G401 (cell line): ENCODE measurements at regions not wholly inside any gene's neighbourhood (a gene's known extent, or its start where the extent isn't known, plus 50 kb on each side); places are given as distances from the start of the nearest gene placed in this dataset.

Source experiments
- DNase-seq: peaks from one replicate; pipeline ENCODE4 v3.0.0-alpha.2; 2015; ENCODE audit warnings: low spot score
- in situ Hi-C: cut with HindIII; loops from 2 replicates; pipeline ENCODE4 v1.10.0; 2016; ENCODE audit warnings: low sequenced_read_pairs, mixed read lengths

- in situ Hi-C loops = no loop called here
These were observed 54.2 kb upstream of the MCTP2 start for GRCh38 chr15:94177112-94177511.

GRCh38 chr15:94175420-94175819, 55.9 kb upstream of the MCTP2 start:
- no peak for DNase-seq
- in situ Hi-C loops = no loop called here

More at GRCh38 chr15:94177112-94177511, 54.2 kb upstream of the MCTP2 start:
- DNase-seq = no peak

- no peak for DNase-seq
- in situ Hi-C loops = no loop called here
These were observed 57.0 kb upstream of the MCTP2 start for GRCh38 chr15:94174399-94174802.

DNA sequence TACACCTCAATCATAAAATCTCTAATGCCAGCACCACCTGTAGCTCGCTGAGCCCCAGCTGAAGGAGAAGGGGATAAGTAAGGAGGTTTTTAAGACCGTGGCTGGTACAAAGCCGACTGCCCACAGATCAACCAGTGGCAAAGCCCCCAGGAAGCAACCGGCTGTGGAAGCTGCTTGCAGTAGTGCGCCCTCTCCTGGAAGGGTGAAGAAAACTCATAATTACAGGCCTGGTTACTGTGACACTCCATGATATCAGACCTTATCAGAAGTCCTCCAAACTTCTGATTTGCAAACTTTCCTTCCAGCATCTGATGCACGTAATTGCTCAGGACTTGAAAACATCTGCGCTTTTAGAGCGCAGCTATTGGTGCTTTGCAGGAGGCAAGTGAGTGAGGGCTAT, 63.1 kb upstream of the MCTP2 start:
- in situ Hi-C loops = no loop called here
- DNase-seq = no peak

DNA sequence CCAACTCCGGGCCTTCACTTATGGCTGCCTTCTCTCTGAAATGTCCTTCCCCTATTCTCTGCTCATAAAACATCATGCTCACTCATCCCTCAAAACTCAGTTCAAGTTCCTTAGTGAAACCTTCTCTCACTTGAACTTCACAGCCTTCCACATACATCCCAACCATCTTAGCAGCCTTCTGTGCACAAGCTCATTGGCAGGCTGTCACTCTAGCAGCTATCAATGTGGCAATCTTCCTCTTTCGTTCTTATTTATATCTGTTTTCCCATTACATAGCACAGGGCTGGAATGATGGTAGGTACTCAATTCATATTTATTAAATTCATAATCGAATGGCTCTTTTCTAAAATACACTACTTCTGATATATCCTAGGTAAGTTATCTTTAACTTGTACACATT, 66.4 kb upstream of the MCTP2 start:
- in situ Hi-C loops = no loop called here
- DNase-seq = no peak

GRCh38 chr15:94164202-94164807, 67.1 kb upstream of the MCTP2 start:
- peak; percentile 3 for DNase-seq

DNA sequence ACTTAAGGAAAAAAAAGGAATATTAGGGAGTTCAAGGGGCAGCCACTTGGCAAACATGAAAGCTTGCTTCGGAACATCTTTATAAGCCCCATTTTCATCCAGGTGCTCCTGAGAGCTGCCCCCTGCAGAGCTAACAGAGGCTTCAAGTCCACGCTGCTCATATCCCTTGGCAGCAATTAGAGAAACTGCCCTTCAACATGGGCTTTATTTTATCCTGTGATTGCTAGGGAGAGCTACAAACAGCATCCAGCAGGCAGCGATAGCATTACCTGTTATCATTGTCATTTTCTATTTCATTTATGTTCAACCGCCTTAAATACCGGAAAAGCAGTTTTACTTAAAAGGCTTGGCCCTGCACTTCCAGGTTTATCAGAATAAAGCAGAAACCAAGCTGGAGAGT, 68.4 kb upstream of the MCTP2 start:
- DNase-seq = no peak
- in situ Hi-C loops = no loop called here

More at GRCh38 chr15:94164202-94164807, 67.1 kb upstream of the MCTP2 start:
- in situ Hi-C loops = no loop called here

GRCh38 chr15:94154255-94154654, 77.1 kb upstream of the MCTP2 start:
- in situ Hi-C loops = no loop called here
- DNase-seq = no peak

- no peak for DNase-seq
- in situ Hi-C loops = no loop called here
These were observed 86.3 kb upstream of the MCTP2 start for GRCh38 chr15:94145046-94145445.

DNA sequence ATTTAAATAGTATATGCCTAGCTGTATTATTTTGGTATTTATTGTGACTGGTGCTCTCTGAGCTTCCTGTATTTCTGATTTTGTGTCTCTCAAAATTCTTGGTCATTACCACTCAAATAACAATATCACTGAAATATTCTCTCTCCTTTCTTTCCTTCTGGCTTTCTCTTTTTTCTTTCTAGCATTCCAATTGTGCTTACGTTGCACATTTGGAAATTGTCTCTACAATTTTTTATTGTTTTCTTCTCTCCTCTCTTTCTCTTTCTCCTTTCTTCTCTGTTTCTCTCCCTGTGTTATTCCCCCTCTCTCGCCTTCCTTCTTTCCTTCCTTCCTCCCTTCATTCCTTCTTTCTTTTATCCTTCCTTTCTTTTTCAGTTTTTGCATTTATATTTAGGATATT, 89.6 kb upstream of the MCTP2 start:
- no peak for DNase-seq
- in situ Hi-C loops = no loop called here

DNA sequence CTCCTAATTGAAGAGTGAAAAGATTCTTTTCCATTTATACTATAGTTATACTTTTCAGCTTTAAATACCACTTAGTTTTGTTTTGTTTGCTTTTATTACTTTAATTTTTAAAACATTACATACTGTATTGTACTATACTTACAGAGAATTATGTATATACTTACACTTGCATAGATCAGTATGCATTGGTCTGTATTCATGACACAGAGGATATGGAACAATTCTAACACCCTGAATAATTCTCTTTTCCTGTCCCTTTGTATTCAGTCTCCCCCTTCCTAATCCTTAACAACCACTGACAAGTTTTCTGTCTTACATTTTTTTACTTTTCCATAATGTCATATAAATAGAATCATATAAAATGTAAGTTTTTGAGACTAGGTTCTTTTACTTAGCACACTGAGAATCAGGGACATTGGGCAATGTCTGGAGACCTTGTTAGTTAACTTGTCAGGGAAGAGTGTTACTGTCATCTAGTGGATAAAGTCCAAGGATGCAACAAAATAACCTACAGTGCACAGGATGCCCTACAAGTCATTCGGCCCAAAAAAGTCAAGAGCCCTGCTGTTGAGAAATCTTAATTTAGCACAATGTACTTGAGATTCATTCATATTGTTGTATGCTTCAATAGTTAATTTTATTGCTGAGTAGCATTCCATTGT, 95.7 kb upstream of the MCTP2 start:
- in situ Hi-C loops = no loop called here
- no peak for DNase-seq

DNA sequence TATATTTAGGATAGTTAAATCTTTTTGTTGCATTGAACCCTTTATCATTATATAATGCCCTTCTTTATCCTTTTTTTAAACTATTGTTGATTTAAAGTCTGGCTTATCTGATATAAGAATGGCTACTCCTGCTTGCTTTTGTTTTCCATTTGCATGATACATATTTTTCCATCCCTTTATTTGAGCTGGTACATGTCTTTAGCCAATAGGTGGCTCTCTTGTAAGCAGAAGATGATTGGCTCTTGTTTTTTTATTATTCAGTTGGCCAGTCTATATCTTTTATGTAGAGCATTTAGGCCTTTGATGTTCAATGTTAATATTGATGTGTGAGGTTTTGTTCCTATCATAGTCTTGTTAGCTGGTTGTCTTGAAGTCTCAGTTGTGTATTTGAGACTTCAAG, 99.5 kb upstream of the MCTP2 start:
- in situ Hi-C loops = no loop called here

GRCh38 chr15:94130504-94130903, 100.9 kb upstream of the MCTP2 start:
- in situ Hi-C loops = no loop called here
- DNase-seq = no peak

More for the DNA sequence above, 99.5 kb upstream of the MCTP2 start:
- no peak for DNase-seq

DNA sequence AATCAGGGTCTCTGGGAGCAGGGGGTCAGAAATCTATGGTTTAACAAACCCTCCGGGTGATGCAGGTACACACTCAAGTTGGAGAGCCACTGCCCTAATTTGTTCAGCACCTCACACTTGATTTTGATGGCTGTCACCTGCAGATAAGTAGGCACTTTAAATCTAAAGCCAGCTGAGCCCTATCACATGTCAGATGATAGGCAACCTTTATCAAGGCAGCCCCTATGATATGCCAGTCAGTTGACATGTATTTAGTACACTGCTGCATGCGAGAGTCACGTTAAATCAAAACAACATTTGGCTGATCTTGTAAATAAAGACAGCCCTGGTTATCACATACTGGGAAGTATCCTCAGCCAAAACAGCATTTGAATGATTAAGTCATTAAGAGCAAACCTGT, 104.4 kb upstream of the MCTP2 start:
- in situ Hi-C loops = no loop called here
- DNase-seq = no peak

DNA sequence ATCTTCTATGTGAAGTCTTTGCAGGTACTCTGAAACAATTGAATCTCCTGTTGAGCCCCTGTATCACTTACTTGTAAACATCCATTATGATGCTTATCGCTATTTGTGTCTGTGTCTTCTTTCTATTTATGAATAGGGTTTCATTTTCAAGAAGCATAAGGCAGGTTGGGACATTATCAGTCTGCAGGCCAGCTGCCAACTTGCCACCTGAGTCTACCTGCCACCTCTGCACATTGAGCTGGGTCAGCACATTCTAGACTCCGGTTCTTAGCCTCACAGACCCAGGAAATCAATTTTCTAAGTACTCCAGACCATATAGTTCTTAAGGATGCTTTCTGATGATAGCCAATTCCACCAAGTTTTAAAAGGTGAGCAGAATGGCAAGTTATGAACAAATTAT, 105.7 kb upstream of the MCTP2 start:
- in situ Hi-C loops = no loop called here
- DNase-seq = no peak

DNA sequence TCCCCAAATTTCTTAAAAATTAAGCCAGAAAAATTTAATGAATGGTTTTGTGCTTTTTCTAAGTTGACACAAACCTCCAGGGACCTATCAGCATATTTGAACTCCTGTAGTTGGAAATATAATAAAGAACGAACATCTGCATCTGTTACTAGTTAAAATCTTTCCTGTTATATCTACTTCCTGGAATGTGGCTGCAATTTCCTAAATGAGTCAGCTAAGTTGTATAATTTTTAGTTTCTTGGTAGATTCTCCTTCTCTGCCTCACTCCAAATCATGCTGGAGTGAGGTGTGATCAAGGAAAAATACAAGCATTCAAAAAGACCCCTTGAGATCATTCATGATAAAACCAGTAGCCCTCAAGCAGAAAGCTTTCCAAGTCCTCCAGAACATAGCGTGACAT, 106.2 kb upstream of the MCTP2 start:
- no peak for DNase-seq
- in situ Hi-C loops = no loop called here

- in situ Hi-C loops = no loop called here
- DNase-seq = no peak
These were observed 108.8 kb upstream of the MCTP2 start for GRCh38 chr15:94122516-94122915.

GRCh38 chr15:94119923-94120775, 111.2 kb upstream of the MCTP2 start:
- DNase-seq = peak; percentile 64
- in situ Hi-C loops = no loop called here

DNA sequence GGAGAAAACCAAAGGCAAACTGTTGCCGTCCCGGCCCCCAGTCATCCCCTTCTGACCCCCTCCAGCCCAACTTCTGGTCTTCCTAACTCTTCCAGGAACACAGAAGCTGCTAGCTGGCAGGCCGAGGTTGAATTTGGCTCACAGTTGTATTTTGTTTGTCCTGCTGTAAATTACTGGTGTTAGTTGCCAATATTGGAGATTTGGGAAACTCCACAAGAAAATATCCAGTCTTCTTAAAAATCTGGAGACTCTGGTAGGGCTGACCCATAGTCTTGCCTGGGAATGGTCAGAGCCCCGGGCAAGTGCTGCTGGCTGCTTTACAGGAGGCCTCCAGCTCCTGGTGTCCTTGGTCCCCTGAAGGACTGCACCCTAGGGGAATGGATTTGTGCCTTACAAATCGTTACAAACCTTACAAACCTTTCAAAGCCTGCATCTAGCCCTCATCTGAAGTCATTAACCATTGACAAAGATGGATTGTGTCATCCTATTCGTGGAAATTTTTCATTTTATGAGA, 112.0 kb upstream of the MCTP2 start:
- peak; percentile 1 for DNase-seq
- in situ Hi-C loops = no loop called here

DNA sequence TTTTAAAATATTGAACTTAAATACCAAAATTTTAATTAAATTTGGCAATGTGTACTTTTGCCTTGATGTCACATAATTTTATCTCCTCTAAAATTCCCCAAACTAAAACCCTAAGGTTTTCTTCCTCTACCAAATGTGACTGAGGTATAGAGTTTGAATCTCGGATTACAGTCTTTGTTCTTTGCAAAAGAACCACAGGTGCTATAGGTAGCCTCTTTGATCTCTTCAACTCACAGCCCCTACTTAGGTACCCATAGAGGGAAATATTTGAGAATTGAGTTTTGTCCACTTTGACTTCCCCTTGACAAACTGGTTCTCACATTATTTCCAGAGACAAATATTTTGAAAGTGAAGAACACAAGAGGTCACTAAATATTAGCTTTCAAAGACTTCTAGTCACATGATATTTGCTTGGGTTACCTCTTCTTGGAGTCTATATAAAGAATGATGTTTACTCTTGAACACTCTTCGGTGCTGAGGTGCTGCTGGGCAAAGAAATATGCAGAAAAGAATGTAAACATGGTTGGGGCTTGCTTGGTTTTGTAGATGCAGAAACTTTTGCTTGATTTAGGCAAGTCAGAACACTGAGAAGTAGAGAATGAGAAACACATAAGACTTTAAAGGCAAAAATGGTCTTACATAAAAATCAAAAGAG, 120.8 kb upstream of the MCTP2 start:
- in situ Hi-C loops = no loop called here
- no peak for DNase-seq
